ENCODE measurements at regions not wholly inside any gene's neighbourhood (a gene's known extent, or its start where the extent isn't known, plus 50 kb on each side); places are given as distances from the start of the nearest gene placed in this dataset.

DNA sequence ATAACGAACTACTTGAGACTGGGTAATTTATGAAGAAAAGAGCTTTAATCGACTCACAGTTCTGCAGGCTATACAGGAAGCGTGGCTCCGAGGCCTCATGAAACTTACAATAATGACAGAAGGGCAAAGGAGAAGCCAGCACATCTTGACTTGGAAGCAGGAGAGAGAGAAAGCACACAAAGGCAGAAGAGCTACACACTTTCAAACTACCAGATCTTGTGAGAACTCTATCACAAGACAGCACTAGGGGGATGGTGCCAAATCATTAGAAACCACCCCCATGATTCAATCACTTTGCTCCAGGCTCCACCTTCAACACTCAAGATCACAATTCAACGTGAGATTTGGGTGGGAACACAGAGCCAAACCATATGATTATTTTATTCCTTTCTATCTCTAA lies 655.9 kb upstream of the SYT4 start:
- H3K27ac ChIP-seq: no peak overlapping the region
- no peaks in the 10 kb centered on the region for H3K9me3 ChIP-seq
- H3K9ac ChIP-seq (ENCODE audit: low read depth in 2 of 2, low read length in 2 of 2): no peak overlapping the region
- no peaks in the 10 kb centered on the region for H3K36me3 ChIP-seq
- H3K4me3 ChIP-seq: no peak overlapping the region
- no peaks in the 10 kb centered on the region for H3K4me1 ChIP-seq
- TF ChIP-seq CTCF (IDR thresholded peaks at IDR 0.05): no peak
- no peak for DNase-seq
- intact Hi-C loops (cut with DNase I): no loop called here
- no peaks in the 10 kb centered on the region for H3K27me3 ChIP-seq

DNA sequence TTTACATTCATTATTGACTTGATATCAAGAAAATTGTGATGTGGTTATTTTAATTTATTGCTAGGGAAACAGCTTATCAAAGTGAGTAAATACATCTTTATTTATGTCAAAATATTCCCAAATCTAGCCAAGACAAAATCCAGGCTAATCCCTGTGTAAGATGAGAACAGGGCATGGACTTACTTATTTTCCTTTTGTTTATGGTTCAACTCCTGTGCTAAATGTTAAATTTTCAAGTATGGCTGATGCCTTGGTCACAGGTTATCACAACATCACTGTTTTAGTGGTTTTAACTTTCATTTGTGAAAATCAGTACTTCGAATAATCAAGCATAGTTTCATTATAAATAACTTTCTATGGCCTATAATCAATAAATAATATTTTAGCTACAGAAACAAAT lies 657.0 kb upstream of the SYT4 start:
- intact Hi-C loops (cut with DNase I): no loop called here
- Histone ChIP-seq H3K27ac (no peak overlapping the region), H3K4me3 (no peak overlapping the region), H3K36me3 (no peaks in the 10 kb centered on the region), H3K9me3 (no peaks in the 10 kb centered on the region), H3K27me3 (no peaks in the 10 kb centered on the region), H3K4me1 (no peaks in the 10 kb centered on the region), H3K9ac (ENCODE audit: low read depth in 2 of 2, low read length in 2 of 2) (no peak overlapping the region)
- no peak for TF ChIP-seq CTCF (IDR thresholded peaks at IDR 0.05)
- no peak for DNase-seq

GRCh38 chr18:43934781-43935471 lies 657.6 kb upstream of the SYT4 start:
- Histone ChIP-seq H3K27me3 (no peaks in the 10 kb centered on the region), H3K27ac (no peak overlapping the region), H3K9me3 (no peaks in the 10 kb centered on the region), H3K36me3 (no peaks in the 10 kb centered on the region), H3K9ac (ENCODE audit: low read depth in 2 of 2, low read length in 2 of 2) (no peak overlapping the region), H3K4me1 (no peaks in the 10 kb centered on the region), H3K4me3 (no peak overlapping the region)
- no peak for TF ChIP-seq CTCF (IDR thresholded peaks at IDR 0.05)
- DNase-seq: no peak
- intact Hi-C loops (cut with DNase I): no loop called here

DNA sequence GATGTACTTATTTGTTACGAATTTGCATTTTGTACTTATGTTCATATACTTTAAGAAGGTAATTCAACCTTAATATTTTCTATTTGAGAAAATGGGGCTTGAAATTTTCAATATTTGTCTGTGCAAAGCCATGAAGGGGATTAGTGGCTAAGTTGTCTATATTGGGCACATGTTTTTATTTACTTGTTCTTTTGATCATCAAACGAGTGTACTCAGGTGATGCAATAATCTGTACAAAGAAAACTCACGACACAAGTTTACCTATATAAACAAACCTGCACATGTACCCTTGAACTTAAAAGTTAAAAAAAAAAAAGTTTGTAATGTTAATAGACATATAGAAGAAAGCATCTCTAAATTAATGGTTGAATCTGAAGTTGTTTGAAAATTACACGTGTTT lies 658.9 kb upstream of the SYT4 start:
- no peak for DNase-seq
- no peak for TF ChIP-seq CTCF (IDR thresholded peaks at IDR 0.05)
- H3K9me3 ChIP-seq: no peaks in the 10 kb centered on the region
- no peak overlapping the region for H3K4me3 ChIP-seq
- intact Hi-C loops (cut with DNase I): no loop called here
- no peaks in the 10 kb centered on the region for H3K27me3 ChIP-seq
- no peak overlapping the region for H3K9ac ChIP-seq (ENCODE audit: low read depth in 2 of 2, low read length in 2 of 2)
- H3K27ac ChIP-seq: no peak overlapping the region
- no peaks in the 10 kb centered on the region for H3K36me3 ChIP-seq
- no peaks in the 10 kb centered on the region for H3K4me1 ChIP-seq

DNA sequence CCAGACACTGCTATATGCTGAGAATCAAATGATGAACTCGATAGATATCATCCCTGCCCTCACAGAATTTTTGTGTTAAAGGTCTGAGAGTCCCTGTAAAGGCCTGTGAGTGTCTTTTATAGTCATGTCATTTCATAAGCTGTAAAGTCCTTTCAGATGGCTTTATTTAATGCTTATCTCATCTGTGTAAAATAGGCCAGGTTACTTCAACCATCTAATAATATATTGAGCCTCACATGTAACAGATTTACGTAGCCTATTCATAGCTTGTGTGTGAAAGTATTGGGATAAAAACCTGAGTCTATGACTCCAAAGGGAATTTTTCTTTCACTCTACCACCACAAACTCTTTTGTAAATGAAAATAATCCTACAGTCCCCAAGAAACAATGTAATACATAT lies 672.0 kb upstream of the SYT4 start:
- H3K36me3 ChIP-seq: no peaks in the 10 kb centered on the region
- no peak overlapping the region for H3K4me3 ChIP-seq
- H3K9ac ChIP-seq (ENCODE audit: low read depth in 2 of 2, low read length in 2 of 2): no peak overlapping the region
- no peak for DNase-seq
- H3K4me1 ChIP-seq: no peaks in the 10 kb centered on the region
- intact Hi-C loops (cut with DNase I): no loop called here
- H3K27ac ChIP-seq: no peak overlapping the region
- H3K27me3 ChIP-seq: no peaks in the 10 kb centered on the region
- TF ChIP-seq CTCF (IDR thresholded peaks at IDR 0.05): no peak
- no peaks in the 10 kb centered on the region for H3K9me3 ChIP-seq
